ENCODE measurements at regions not wholly inside any gene's neighbourhood (a gene's known extent, or its start where the extent isn't known, plus 50 kb on each side); places are given as distances from the start of the nearest gene placed in this dataset.
"Not testable (repeated sequence)": the region's sequence is repeated elsewhere in the genome, so short reads cannot be mapped to it uniquely, and the experiment has no call there.

DNA sequence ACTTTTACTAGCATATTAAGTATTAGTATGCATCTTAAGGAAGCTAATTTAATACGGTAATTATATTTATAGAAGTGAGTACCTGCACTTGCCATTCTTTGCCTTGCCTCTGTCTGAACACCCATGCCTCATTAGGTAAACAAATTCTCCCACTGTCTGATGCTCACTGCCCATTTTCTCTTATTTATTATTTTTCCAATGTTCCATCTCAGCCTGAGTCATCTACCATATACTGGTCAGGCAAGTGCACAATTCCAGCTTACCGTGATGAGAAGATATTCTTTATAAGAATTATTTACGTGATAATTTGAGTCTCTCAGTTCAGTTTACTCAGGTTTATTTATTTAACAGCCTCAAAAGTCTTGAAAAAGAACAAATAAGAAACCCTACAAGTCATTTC is 619.2 kb upstream of the EYS start:
- no peaks in the 10 kb centered on the region for H3K27me3 ChIP-seq (ENCODE audit: control insufficient read depth in 1 of 2, insufficient read depth in 2 of 2, low read length in 2 of 2)
- no peaks in the 10 kb centered on the region for H3K4me1 ChIP-seq (ENCODE audit: control insufficient read depth, insufficient read depth, low read length)
- no peaks in the 10 kb centered on the region for H3K9me3 ChIP-seq (ENCODE audit: control insufficient read depth in 2 of 2, low read length in 2 of 2)
- no peak overlapping the region for H3K4me3 ChIP-seq (ENCODE audit: low read length in 2 of 2)
- no peaks in the 10 kb centered on the region for H3K36me3 ChIP-seq (ENCODE audit: control insufficient read depth in 2 of 2, insufficient read depth in 2 of 2, low read length in 2 of 2)
- H3K9ac ChIP-seq (ENCODE audit: low read length in 2 of 2): no peak overlapping the region
- no peak overlapping the region for H3K27ac ChIP-seq (ENCODE audit: low read length)

GRCh38 chr6:66321017-66321416 is 614.0 kb upstream of the EYS start:
- Histone ChIP-seq H3K9me3 (ENCODE audit: control insufficient read depth in 2 of 2, low read length in 2 of 2) (no peaks in the 10 kb centered on the region), H3K9ac (ENCODE audit: low read length in 2 of 2) (no peak overlapping the region), H3K27me3 (ENCODE audit: control insufficient read depth in 1 of 2, insufficient read depth in 2 of 2, low read length in 2 of 2) (no peaks in the 10 kb centered on the region), H3K4me1 (ENCODE audit: control insufficient read depth, insufficient read depth, low read length) (no peaks in the 10 kb centered on the region), H3K36me3 (ENCODE audit: control insufficient read depth in 2 of 2, insufficient read depth in 2 of 2, low read length in 2 of 2) (no peaks in the 10 kb centered on the region), H3K4me3 (ENCODE audit: low read length in 2 of 2) (no peak overlapping the region), H3K27ac (ENCODE audit: low read length) (no peak overlapping the region)

- Histone ChIP-seq H3K36me3 (ENCODE audit: control insufficient read depth in 2 of 2, insufficient read depth in 2 of 2, low read length in 2 of 2) (no peaks in the 10 kb centered on the region), H3K9me3 (ENCODE audit: control insufficient read depth in 2 of 2, low read length in 2 of 2) (peaks cover 0 to 5% of the 10 kb centered on the region in 2 donors), H3K27me3 (ENCODE audit: control insufficient read depth in 1 of 2, insufficient read depth in 2 of 2, low read length in 2 of 2) (no peaks in the 10 kb centered on the region), H3K27ac (ENCODE audit: low read length) (no peak overlapping the region), H3K4me3 (ENCODE audit: low read length in 2 of 2) (no peak overlapping the region), H3K9ac (ENCODE audit: low read length in 2 of 2) (no peak overlapping the region), H3K4me1 (ENCODE audit: control insufficient read depth, insufficient read depth, low read length) (no peaks in the 10 kb centered on the region)
Measured at GRCh38 chr6:66307490-66307889, 600.5 kb upstream of the EYS start.

GRCh38 chr6:66291905-66292304 is 584.9 kb upstream of the EYS start:
- Histone ChIP-seq H3K27ac (ENCODE audit: low read length) (no peak overlapping the region), H3K9ac (ENCODE audit: low read length in 2 of 2) (no peak overlapping the region), H3K4me1 (ENCODE audit: control insufficient read depth, insufficient read depth, low read length) (no peaks in the 10 kb centered on the region), H3K4me3 (ENCODE audit: low read length in 2 of 2) (no peak overlapping the region), H3K27me3 (ENCODE audit: control insufficient read depth in 1 of 2, insufficient read depth in 2 of 2, low read length in 2 of 2) (no peaks in the 10 kb centered on the region), H3K36me3 (ENCODE audit: control insufficient read depth in 2 of 2, insufficient read depth in 2 of 2, low read length in 2 of 2) (no peaks in the 10 kb centered on the region), H3K9me3 (ENCODE audit: control insufficient read depth in 2 of 2, low read length in 2 of 2) (no peaks in the 10 kb centered on the region)

- Histone ChIP-seq H3K9me3 (ENCODE audit: control insufficient read depth in 2 of 2, low read length in 2 of 2) (no peaks in the 10 kb centered on the region), H3K9ac (ENCODE audit: low read length in 2 of 2) (no peak overlapping the region), H3K4me3 (ENCODE audit: low read length in 2 of 2) (no peak overlapping the region), H3K27me3 (ENCODE audit: control insufficient read depth in 1 of 2, insufficient read depth in 2 of 2, low read length in 2 of 2) (no peaks in the 10 kb centered on the region), H3K4me1 (ENCODE audit: control insufficient read depth, insufficient read depth, low read length) (no peaks in the 10 kb centered on the region), H3K36me3 (ENCODE audit: control insufficient read depth in 2 of 2, insufficient read depth in 2 of 2, low read length in 2 of 2) (no peaks in the 10 kb centered on the region), H3K27ac (ENCODE audit: low read length) (no peak overlapping the region)
Measured at GRCh38 chr6:66289889-66290288, 582.9 kb upstream of the EYS start.

DNA sequence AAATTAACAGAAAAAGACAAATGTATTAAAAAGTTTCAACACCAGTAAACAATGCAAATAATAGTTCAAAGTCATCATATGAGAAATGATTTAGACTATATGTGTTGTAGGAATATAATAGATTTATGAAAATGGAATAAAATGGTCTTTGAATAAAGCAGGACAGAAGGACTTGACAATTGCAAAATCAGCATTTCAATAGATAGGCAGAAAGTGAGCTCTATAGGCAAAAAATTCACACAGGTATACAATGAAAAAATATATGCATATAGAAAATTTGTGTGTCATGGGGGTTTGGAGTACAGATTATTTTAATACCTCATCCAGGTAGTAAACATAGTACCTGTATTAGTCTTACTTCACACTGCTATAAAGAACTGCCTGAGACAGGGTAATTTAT is 571.1 kb upstream of the EYS start:
- Histone ChIP-seq H3K9me3 (ENCODE audit: control insufficient read depth in 2 of 2, low read length in 2 of 2) (no peaks in the 10 kb centered on the region), H3K4me3 (ENCODE audit: low read length in 2 of 2) (no peak overlapping the region), H3K4me1 (ENCODE audit: control insufficient read depth, insufficient read depth, low read length) (no peaks in the 10 kb centered on the region), H3K27me3 (ENCODE audit: control insufficient read depth in 1 of 2, insufficient read depth in 2 of 2, low read length in 2 of 2) (no peaks in the 10 kb centered on the region), H3K36me3 (ENCODE audit: control insufficient read depth in 2 of 2, insufficient read depth in 2 of 2, low read length in 2 of 2) (no peaks in the 10 kb centered on the region), H3K27ac (ENCODE audit: low read length) (no peak overlapping the region), H3K9ac (ENCODE audit: low read length in 2 of 2) (no peak overlapping the region)

DNA sequence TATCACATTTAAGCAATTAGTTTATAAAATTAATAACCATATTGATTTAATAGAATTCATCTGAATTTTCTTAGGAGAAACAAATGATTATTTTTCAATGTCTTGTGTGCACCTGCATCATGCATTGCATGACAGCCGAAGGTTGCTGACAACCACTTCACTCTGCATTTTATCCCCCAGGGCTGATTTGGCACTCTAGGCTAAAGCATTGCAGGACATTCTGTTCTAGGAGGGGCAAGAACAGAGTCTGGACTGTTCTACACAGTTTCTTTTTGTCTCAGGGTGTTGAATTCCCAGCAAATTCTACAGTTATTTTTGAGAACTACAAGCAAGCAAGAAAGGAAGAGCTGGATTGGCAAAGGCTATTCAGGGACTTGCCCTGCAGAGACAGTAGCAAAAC is 570.4 kb upstream of the EYS start:
- Histone ChIP-seq H3K9me3 (ENCODE audit: control insufficient read depth in 2 of 2, low read length in 2 of 2) (no peaks in the 10 kb centered on the region), H3K36me3 (ENCODE audit: control insufficient read depth in 2 of 2, insufficient read depth in 2 of 2, low read length in 2 of 2) (no peaks in the 10 kb centered on the region), H3K4me1 (ENCODE audit: control insufficient read depth, insufficient read depth, low read length) (no peaks in the 10 kb centered on the region), H3K4me3 (ENCODE audit: low read length in 2 of 2) (no peak overlapping the region), H3K9ac (ENCODE audit: low read length in 2 of 2) (no peak overlapping the region), H3K27me3 (ENCODE audit: control insufficient read depth in 1 of 2, insufficient read depth in 2 of 2, low read length in 2 of 2) (no peaks in the 10 kb centered on the region), H3K27ac (ENCODE audit: low read length) (no peak overlapping the region)

- no peak overlapping the region for H3K9ac ChIP-seq (ENCODE audit: low read length in 2 of 2)
- H3K27ac ChIP-seq (ENCODE audit: low read length): no peak overlapping the region
- H3K4me1 ChIP-seq (ENCODE audit: control insufficient read depth, insufficient read depth, low read length): no peaks in the 10 kb centered on the region
- H3K9me3 ChIP-seq (ENCODE audit: control insufficient read depth in 2 of 2, low read length in 2 of 2): no peaks in the 10 kb centered on the region
- no peaks in the 10 kb centered on the region for H3K27me3 ChIP-seq (ENCODE audit: control insufficient read depth in 1 of 2, insufficient read depth in 2 of 2, low read length in 2 of 2)
- no peak overlapping the region for H3K4me3 ChIP-seq (ENCODE audit: low read length in 2 of 2)
- H3K36me3 ChIP-seq (ENCODE audit: control insufficient read depth in 2 of 2, insufficient read depth in 2 of 2, low read length in 2 of 2): no peaks in the 10 kb centered on the region
Measured at GRCh38 chr6:66265737-66266136, 558.7 kb upstream of the EYS start.

DNA sequence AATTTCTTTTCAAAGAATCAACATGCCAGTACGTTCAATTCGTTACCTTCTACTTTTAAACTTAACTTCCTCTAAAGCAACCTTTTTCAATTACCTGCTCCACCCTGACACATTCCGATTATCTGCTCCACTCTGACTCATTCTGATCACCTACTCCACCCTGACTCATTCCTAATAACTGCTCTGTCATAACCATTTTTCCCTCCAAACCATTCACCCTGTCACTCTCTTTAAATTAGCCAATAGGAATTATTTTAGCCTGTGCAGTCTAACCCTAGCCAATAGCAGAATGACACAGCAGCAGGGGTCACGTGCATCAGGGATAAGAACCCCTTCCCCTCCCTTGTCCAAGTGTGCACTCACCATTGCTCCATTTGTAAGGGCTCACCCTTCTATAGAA is 557.4 kb upstream of the EYS start:
- no peak overlapping the region for H3K9ac ChIP-seq (ENCODE audit: low read length in 2 of 2)
- no peak overlapping the region for H3K4me3 ChIP-seq (ENCODE audit: low read length in 2 of 2)
- H3K27ac ChIP-seq (ENCODE audit: low read length): no peak overlapping the region
- no peaks in the 10 kb centered on the region for H3K27me3 ChIP-seq (ENCODE audit: control insufficient read depth in 1 of 2, insufficient read depth in 2 of 2, low read length in 2 of 2)
- H3K36me3 ChIP-seq (ENCODE audit: control insufficient read depth in 2 of 2, insufficient read depth in 2 of 2, low read length in 2 of 2): no peaks in the 10 kb centered on the region
- no peaks in the 10 kb centered on the region for H3K4me1 ChIP-seq (ENCODE audit: control insufficient read depth, insufficient read depth, low read length)
- H3K9me3 ChIP-seq (ENCODE audit: control insufficient read depth in 2 of 2, low read length in 2 of 2): peaks cover 0 to 3% of the 10 kb centered on the region in 2 donors

- H3K9me3 ChIP-seq (ENCODE audit: control insufficient read depth in 2 of 2, low read length in 2 of 2); H3K9ac ChIP-seq (ENCODE audit: low read length in 2 of 2); H3K4me1 ChIP-seq (ENCODE audit: control insufficient read depth, insufficient read depth, low read length); H3K27me3 ChIP-seq (ENCODE audit: control insufficient read depth in 1 of 2, insufficient read depth in 2 of 2, low read length in 2 of 2); H3K36me3 ChIP-seq (ENCODE audit: control insufficient read depth in 2 of 2, insufficient read depth in 2 of 2, low read length in 2 of 2); H3K27ac ChIP-seq (ENCODE audit: low read length); H3K4me3 ChIP-seq (ENCODE audit: low read length in 2 of 2): not testable (repeated sequence)
Measured at GRCh38 chr6:66258731-66259487, 551.9 kb upstream of the EYS start.

DNA sequence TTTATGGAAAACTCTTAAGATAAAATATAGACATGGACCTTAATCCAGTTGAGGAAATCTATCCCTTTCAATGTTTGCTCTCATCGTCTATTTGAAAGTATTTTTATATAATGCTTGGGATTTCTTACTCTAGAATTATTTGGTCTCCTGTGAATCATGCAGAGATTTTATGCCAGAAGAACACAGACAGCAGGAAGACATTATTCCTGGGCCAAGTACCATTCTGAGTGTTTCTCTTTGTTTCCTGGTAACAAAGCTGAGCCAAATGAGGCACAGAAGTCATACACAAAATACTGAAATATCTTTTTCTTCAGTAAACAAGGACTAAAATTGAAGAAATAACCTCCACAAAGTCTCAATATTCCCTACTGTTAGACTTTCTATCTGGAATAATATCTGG is 538.2 kb upstream of the EYS start:
- no peaks in the 10 kb centered on the region for H3K9me3 ChIP-seq (ENCODE audit: control insufficient read depth in 2 of 2, low read length in 2 of 2)
- no peaks in the 10 kb centered on the region for H3K4me1 ChIP-seq (ENCODE audit: control insufficient read depth, insufficient read depth, low read length)
- no peak overlapping the region for H3K4me3 ChIP-seq (ENCODE audit: low read length in 2 of 2)

More for the DNA sequence above, 538.2 kb upstream of the EYS start:
- H3K27ac ChIP-seq (ENCODE audit: low read length): no peak overlapping the region
- no peak overlapping the region for H3K9ac ChIP-seq (ENCODE audit: low read length in 2 of 2)
- no peaks in the 10 kb centered on the region for H3K36me3 ChIP-seq (ENCODE audit: control insufficient read depth in 2 of 2, insufficient read depth in 2 of 2, low read length in 2 of 2)
- no peaks in the 10 kb centered on the region for H3K27me3 ChIP-seq (ENCODE audit: control insufficient read depth in 1 of 2, insufficient read depth in 2 of 2, low read length in 2 of 2)
